Inflammatory macrophage (primary cell): ENCODE measurements at regions not wholly inside any gene's neighbourhood (a gene's known extent, or its start where the extent isn't known, plus 50 kb on each side); places are given as distances from the start of the nearest gene placed in this dataset.
"Not testable (repeated sequence)": the region's sequence is repeated elsewhere in the genome, so short reads cannot be mapped to it uniquely, and the experiment has no call there.

Source experiments
- DNase-seq, 2 donors: peaks; one replicate each; pipeline ENCODE4 v3.0.0-alpha.2; 2020 to 2022

GRCh38 chr2:183465048-183465447 is 340.8 kb downstream of the NUP35 start:
- DNase-seq, result no peak

DNA sequence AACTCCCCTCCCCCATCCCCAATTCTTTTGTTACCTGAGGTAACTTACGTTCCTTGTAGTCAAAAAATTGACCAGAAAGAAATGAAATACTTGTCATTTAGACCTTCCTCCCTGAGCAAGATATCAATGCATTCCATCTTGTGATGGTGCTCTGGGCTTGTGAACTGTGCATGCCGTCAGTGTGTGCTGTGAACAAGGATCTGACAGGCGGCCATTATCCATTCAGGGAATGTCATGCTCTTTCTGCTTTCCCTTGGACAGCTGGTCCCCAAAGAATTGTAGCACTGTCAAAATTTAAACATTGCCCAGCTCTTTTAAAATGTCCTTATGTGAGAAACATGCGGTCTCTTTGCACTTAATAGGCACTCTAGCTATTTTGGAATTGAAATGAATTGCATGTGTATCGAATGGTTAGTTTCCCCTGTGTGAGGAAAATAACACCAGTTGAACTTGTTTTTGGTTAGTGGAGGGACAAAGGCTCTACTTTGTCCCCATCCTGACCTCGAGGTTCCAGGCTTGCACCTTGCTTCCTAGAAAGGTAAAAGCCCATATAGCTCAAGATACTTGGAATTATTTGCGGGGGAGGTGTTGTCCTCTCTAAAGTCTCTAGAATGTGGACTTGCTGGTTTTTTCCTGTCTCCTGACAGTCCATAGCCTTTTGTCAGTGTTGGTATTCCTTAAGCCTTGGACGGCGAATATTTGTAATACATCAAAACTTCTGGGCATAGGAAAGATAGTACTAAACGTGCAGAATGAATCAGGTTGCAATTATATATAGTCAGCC is 350.9 kb downstream of the NUP35 start:
- no peak for DNase-seq

DNA sequence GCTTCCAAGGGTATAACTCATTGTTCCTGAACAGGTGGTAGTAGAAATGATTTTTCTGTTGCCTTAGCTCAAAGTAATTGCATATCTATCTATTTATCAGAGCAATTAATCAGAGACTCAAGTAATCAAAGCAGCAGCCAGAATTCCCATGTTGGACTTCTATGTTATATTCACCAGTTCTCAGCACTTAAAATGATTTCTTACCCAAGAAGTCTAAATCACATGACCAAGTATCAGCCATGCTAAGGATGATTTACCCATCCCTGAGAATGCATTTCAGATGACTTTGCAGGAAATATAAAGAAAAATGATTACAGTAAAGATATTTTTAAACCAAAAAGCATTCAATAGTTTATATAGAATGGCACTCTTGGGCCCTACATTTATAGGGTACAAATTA is 352.2 kb downstream of the NUP35 start:
- DNase-seq, result no peak

DNA sequence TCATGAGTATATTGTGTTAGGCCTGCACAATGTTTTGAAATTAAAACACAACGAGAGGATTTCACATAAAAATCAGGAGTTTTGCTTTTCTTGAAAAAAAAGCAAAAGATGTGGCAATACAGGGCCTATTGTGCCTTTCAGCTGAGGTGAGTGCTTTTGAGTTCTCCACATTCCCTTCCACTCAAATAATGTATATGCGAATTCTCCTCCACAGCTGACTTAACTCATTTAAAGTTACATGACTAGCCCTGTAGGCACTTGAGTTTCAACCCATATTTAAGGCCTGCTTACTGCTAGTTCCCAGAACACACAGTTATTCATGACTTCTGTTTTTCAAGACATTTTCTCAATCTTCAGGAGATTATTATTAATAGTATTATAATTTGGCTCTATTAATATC is 353.1 kb downstream of the NUP35 start:
- DNase-seq, result no peak

- not testable (repeated sequence) for DNase-seq
Measured at GRCh38 chr2:183478941-183479595, 354.8 kb downstream of the NUP35 start.

GRCh38 chr2:183487326-183487725 is 363.1 kb downstream of the NUP35 start:
- no peak for DNase-seq

GRCh38 chr2:183488421-183488820 is 364.2 kb downstream of the NUP35 start:
- DNase-seq, result no peak

DNA sequence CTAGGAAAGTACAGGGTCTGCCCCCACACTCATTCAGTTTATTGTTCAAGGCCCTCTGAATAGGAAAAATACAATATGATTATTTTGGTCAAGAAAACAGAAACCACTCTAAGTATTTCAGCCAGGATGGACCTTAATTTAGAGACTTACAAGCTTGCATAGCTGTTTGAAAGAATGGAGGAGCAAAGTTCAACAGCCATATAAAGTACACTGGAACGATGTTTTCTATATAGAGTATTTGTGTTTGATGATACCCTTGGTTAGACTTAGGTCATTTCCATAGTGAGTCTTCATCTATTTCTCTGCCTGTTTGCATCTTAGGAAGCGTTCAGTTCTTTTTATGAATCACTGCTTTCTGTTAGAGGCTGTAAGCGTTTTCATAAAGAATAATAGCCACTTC is 366.2 kb downstream of the NUP35 start:
- no peak for DNase-seq

GRCh38 chr2:183490914-183491313 is 366.7 kb downstream of the NUP35 start:
- no peak for DNase-seq

- DNase-seq, result no peak
Measured at GRCh38 chr2:183493040-183493439, 368.8 kb downstream of the NUP35 start.

GRCh38 chr2:183495079-183495478 is 370.8 kb downstream of the NUP35 start:
- DNase-seq, result no peak

DNA sequence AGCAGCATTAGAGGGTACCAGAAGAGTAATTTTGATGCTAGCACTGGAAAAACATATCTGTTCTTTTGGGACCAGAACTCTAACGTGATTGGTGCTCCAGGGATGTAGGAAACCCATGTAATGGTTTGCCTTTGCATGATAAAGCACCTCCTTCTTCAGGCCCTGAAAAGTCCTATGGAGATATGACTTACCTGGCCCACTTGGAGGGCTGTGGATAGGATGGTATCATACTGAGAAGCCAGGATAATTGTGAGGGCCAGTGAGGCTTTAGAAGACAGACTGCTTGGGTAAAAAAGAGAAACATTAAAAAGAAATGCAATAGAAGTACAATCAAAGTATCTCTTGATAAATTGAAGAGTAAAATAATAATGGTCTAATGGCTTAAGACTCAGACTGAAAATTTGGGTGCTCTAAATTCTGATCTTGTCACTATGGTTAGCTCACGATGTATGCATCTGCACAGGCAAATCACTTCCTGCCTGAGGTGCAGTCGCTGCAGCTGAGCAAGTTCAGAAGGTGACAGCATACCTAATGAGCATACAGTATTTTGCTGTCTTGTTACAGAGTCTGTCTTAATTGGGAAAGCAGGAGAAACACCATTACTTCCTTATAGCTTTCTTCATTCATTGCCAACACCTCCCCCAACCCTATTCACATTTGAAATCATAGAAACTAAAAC is 371.5 kb downstream of the NUP35 start:
- no peak for DNase-seq

- no peak for DNase-seq
Measured at GRCh38 chr2:183497861-183498260, 373.6 kb downstream of the NUP35 start.

GRCh38 chr2:183505911-183506310 is 381.7 kb downstream of the NUP35 start:
- DNase-seq, result no peak

DNA sequence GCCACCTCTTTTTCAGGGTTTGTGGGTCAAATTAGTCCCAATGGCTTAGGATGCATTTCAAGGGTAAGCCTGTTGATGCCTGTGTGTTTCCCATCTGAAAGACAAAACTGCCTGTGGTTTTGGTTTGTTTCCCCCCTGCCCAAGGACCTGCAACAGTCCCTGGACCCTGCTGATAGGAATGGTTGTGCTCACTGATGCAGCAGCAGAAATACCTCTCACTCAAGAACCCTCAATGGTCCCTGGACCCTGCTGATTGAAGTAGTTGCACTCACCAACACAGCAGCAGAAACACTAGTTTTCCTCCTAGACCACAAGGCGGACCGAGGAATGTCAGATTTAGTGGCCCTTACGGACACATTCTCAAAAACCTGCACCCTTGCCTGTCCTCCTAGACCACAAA is 386.9 kb downstream of the NUP35 start:
- no peak for DNase-seq

DNA sequence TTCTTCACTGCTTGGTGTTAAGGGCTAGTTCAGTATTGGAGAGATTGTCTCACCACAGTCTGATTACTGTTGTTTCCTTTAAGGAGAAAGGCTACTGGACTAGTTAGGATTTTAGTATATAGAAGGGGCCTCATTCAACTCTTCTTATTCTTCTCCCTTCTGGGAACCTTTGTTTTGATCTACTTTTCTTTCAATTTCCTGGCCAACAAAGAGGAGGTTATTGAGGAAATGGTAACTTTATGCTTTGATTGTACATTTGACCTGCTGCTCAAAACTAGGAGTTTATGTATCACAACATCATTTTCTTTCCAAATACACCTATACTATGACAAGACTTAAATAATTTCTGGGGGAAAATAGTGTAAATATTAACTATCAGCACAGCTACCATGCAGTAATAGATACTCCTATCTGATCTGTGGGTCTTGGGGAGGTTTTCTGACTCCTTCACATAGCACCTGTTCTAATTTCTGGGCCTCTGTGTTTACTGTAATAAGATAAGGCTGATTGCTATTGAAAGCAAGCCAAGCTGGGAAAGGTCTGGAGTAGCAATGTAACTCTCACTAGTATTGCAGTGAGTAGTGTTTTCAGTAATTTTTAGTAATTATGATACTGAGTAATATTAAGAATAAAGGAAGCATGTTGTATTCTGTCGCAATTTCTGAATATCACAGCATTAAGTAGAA is 395.3 kb downstream of the NUP35 start:
- DNase-seq, result no peak

DNA sequence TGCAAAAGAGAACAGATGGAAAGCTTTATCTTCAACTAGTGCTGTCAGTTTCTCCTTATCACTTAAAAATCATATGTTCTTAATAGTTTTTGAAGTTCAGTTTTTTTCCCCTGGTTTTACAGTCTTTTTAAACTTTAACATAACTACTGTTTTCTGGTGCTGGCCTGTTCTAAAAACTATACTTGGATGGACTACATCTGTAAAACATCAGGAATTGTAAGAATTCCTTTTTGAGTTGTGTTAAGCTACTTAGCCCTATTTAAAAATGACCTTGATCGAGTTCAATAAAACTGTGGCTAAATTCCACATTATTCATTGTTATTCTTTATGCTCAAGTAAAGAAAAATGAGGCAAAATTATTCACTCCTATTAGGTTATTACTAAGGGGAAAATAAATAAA is 397.7 kb downstream of the NUP35 start:
- no peak for DNase-seq

DNA sequence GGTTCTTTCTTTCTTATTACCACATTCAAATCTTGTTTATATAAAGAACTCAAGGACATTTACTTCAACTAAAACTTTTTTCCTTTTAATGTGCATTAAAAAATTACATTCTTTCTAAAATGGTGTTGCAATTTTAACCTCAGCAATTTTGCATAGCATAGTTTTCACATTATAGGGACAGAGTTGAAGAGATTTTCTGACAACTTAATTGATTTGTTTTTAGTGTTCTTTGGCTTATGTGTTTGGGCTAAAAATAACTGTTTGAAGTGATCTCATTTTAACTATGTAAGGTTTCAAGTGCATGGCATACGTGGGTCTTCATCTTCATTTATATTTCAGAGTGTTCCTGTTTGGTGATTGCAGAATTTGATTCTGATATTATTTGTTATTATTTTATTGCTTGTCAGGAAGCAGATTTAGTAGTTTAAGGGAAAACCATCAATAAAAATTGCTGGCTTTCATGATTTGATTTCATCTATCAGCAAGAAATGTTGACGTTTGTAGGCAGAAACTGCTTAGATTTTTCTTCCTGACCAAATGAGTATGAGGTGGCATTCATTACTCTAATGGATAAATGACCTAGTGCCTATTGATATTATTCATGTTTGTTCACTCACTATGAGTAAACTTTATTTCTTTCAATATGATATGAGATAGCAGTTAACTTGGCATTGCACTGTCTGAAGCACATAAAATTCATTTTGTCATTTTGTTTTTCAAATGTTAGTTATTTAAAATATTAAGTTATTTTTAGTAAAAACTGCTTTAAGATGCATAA is 398.4 kb downstream of the NUP35 start:
- no peak for DNase-seq

- no peak for DNase-seq
Measured at GRCh38 chr2:183530333-183530901, 406.2 kb downstream of the NUP35 start.

- DNase-seq, result no peak
Measured at GRCh38 chr2:183532514-183532913, 408.3 kb downstream of the NUP35 start.

DNA sequence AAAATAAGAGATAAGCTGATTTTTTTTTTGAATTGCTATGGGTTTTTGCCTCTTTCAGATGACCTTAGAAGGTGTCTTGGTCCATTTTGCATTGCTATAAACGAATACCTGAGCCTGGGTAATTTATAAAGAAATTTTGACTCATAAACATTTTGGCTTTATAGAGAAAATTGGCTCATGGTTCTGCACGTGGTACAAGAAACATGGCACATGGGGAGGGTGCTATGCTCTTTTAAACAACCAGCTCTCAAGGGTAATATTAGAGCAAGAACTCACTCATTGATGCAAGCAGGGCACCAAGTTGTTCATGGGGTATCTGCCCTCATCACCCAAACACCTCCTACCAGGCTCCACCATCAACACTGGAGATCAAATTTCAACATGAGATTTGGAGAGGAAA is 408.8 kb downstream of the NUP35 start:
- DNase-seq, result no peak

GRCh38 chr2:183536290-183536689 is 412.0 kb downstream of the NUP35 start:
- no peak for DNase-seq
